ENCODE measurements at regions not wholly inside any gene's neighbourhood (a gene's known extent, or its start where the extent isn't known, plus 50 kb on each side); places are given as distances from the start of the nearest gene placed in this dataset.

DNA sequence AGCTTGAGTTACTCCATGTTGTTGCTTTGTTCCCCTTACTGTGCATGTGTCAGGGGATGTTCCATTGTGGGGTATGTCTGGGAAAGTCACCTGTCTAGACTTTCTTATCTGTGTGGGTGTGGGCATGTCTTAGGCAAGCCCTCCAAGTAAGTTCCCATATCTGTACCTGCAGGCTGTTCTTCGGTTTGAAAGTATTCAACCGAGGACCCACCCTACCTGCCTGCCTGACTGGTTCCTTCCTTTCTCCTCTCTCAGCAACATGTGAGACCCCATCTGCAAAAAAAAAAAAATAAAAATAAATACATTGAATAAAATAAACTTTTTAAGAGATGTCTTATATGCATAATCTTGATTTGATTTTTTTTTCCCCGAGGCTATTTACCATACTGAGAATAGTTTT is 622.7 kb downstream of the TDRD15 start:
- no peaks in the 10 kb centered on the region for H3K36me3 Mint-ChIP-seq
- H3K27ac Mint-ChIP-seq, result no peak overlapping the region
- DNase-seq (ENCODE audit: extremely low spot score, unreplicated experiment), result no peak
- no peak for TF ChIP-seq CTCF (conservative IDR thresholded peaks at IDR 0.05)
- peaks cover 9% of the 10 kb centered on the region for H3K9me3 Mint-ChIP-seq
- no peak overlapping the region for H3K4me3 Mint-ChIP-seq
- peaks cover under 1% of the 10 kb centered on the region for H3K27me3 Mint-ChIP-seq
- H3K4me1 Mint-ChIP-seq (ENCODE audit: unreplicated experiment), result no peaks in the 10 kb centered on the region

- no peak for DNase-seq (ENCODE audit: extremely low spot score, unreplicated experiment)
- no peaks in the 10 kb centered on the region for H3K36me3 Mint-ChIP-seq
- TF ChIP-seq CTCF (conservative IDR thresholded peaks at IDR 0.05), result no peak
- no peak overlapping the region for H3K4me3 Mint-ChIP-seq
- H3K27me3 Mint-ChIP-seq, result peaks cover 3% of the 10 kb centered on the region
- peaks cover 9% of the 10 kb centered on the region for H3K9me3 Mint-ChIP-seq
- no peak overlapping the region for H3K27ac Mint-ChIP-seq
- H3K4me1 Mint-ChIP-seq (ENCODE audit: unreplicated experiment), result no peaks in the 10 kb centered on the region
Observed at GRCh38 chr2:21748501-21748900, 624.7 kb downstream of the TDRD15 start.

DNA sequence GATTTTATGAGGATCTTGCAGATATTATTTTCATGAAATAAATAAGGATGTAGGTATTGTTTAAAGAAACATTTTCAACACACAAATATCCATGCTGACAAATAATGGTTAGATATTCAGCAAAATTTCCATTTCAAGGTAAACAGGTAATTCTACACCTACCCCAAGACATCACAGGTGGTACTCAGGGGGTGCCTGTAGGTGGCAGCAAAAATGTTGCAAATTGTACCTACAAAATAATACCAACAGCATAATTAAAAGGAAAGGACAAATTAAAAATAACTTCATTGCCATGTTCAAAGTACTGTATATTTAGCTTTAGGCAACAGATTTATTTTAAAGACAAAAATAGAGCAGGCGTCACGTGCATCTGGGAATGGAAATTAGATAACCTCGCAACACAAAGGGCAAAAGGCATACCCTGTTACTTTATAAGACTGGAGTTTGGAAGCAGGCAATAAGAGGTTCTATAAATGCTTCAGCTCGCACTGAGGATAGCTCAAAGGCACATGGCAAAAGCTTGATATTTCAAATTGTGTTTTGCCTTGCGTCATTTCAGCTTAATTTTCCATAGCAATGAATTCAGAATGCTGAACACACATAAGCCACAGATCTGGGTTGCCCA is 630.5 kb downstream of the TDRD15 start:
- no peak overlapping the region for H3K4me3 Mint-ChIP-seq
- peak; percentile 50 for TF ChIP-seq CTCF (conservative IDR thresholded peaks at IDR 0.05)
- DNase-seq (ENCODE audit: extremely low spot score, unreplicated experiment), result no peak
- H3K27me3 Mint-ChIP-seq, result peaks cover 6% of the 10 kb centered on the region
- H3K4me1 Mint-ChIP-seq (ENCODE audit: unreplicated experiment), result peaks cover 10% of the 10 kb centered on the region
- no peak overlapping the region for H3K27ac Mint-ChIP-seq
- H3K36me3 Mint-ChIP-seq, result no peaks in the 10 kb centered on the region
- H3K9me3 Mint-ChIP-seq, result no peaks in the 10 kb centered on the region

GRCh38 chr2:21757805-21758430 is 634.1 kb downstream of the TDRD15 start:
- peak overlapping the region; percentile 38 for H3K4me3 Mint-ChIP-seq
- H3K27ac Mint-ChIP-seq, result no peak overlapping the region

GRCh38 chr2:21759819-21760218 is 636.1 kb downstream of the TDRD15 start:
- H3K4me3 Mint-ChIP-seq, result no peak overlapping the region
- H3K27ac Mint-ChIP-seq, result no peak overlapping the region
- DNase-seq (ENCODE audit: extremely low spot score, unreplicated experiment), result no peak
- H3K9me3 Mint-ChIP-seq, result no peaks in the 10 kb centered on the region
- peaks cover 3% of the 10 kb centered on the region for H3K27me3 Mint-ChIP-seq
- H3K36me3 Mint-ChIP-seq, result no peaks in the 10 kb centered on the region
- H3K4me1 Mint-ChIP-seq (ENCODE audit: unreplicated experiment), result peaks cover 10% of the 10 kb centered on the region
- no peak for TF ChIP-seq CTCF (conservative IDR thresholded peaks at IDR 0.05)

More at GRCh38 chr2:21757805-21758430, 634.1 kb downstream of the TDRD15 start:
- no peaks in the 10 kb centered on the region for H3K36me3 Mint-ChIP-seq
- H3K27me3 Mint-ChIP-seq, result peaks cover 3% of the 10 kb centered on the region
- no peak for DNase-seq (ENCODE audit: extremely low spot score, unreplicated experiment)
- no peaks in the 10 kb centered on the region for H3K9me3 Mint-ChIP-seq
- H3K4me1 Mint-ChIP-seq (ENCODE audit: unreplicated experiment), result peaks cover 10% of the 10 kb centered on the region
- TF ChIP-seq CTCF (conservative IDR thresholded peaks at IDR 0.05), result no peak
